Choroid plexus epithelial cell (primary cell): ENCODE measurements at regions not wholly inside any gene's neighbourhood (a gene's known extent, or its start where the extent isn't known, plus 50 kb on each side); places are given as distances from the start of the nearest gene placed in this dataset.

Source experiments
- DNase-seq: peaks from one replicate; pipeline ENCODE4 v3.0.0-alpha.2; 2010; ENCODE audit warnings: low read depth
- H3K4me3 ChIP-seq: 2 replicates; pipeline ENCODE4 v1.5.1; 2011; ENCODE audit warnings: low read depth, mild to moderate bottlenecking, control low read depth, low read length, moderate library complexity
- CTCF ChIP-seq: conservative IDR thresholded peaks from 2 replicates; pipeline ENCODE4 v1.5.1; 2011; ENCODE audit warnings: low read depth, mild to moderate bottlenecking, control low read depth, inconsistent platforms, low read length, moderate library complexity

GRCh38 chr7:42627101-42627500 is 284.8 kb downstream of the C7orf25 start:
- H3K4me3 ChIP-seq, result no peak overlapping the region
- no peak for DNase-seq
- no peak for TF ChIP-seq CTCF

GRCh38 chr7:42625421-42625820 is 286.4 kb downstream of the C7orf25 start:
- no peak overlapping the region for H3K4me3 ChIP-seq
- no peak for TF ChIP-seq CTCF
- DNase-seq, result no peak

- no peak for DNase-seq
- no peak overlapping the region for H3K4me3 ChIP-seq
- TF ChIP-seq CTCF, result no peak
These were observed 287.4 kb downstream of the C7orf25 start for GRCh38 chr7:42624471-42624870.

- no peak overlapping the region for H3K4me3 ChIP-seq
- no peak for DNase-seq
- TF ChIP-seq CTCF, result no peak
These were observed 290.2 kb downstream of the C7orf25 start for GRCh38 chr7:42621543-42622219.

GRCh38 chr7:42618651-42619360 is 293.1 kb downstream of the C7orf25 start:
- no peak for DNase-seq
- TF ChIP-seq CTCF, result no peak
- no peak overlapping the region for H3K4me3 ChIP-seq

- no peak for TF ChIP-seq CTCF
These were observed 293.9 kb downstream of the C7orf25 start for GRCh38 chr7:42617806-42618457.

More at GRCh38 chr7:42617806-42618457, 293.9 kb downstream of the C7orf25 start:
- no peak overlapping the region for H3K4me3 ChIP-seq
- no peak for DNase-seq
